Suprapubic skin (tissue), 4 donors: ENCODE measurements at regions not wholly inside any gene's neighbourhood (a gene's known extent, or its start where the extent isn't known, plus 50 kb on each side); places are given as distances from the start of the nearest gene placed in this dataset.

Experiments used
- EP300 ChIP-seq: sonication (generic); formaldehyde crosslinking; IDR thresholded peaks from one replicate; pipeline ENCODE4 v1.6.1; 2017; ENCODE audit warnings: antibody characterized with exemption
- POLR2A ChIP-seq, 2 donors: fragments of 450-650 bp; IDR thresholded peaks; one replicate each; pipeline ENCODE4 v1.6.1; 2017; ENCODE audit warnings: antibody characterized with exemption in 2 of 2, mild to moderate bottlenecking in 2 of 2, moderate library complexity in 2 of 2
- POLR2AphosphoS5 ChIP-seq, 3 donors: sonication (generic); formaldehyde crosslinking; IDR thresholded peaks; one replicate each; pipeline ENCODE4 v1.6.1; 2017; ENCODE audit warnings: antibody characterized with exemption in 3 of 3
- TF ChIP-seq, protein P1 (sequence below), 2 donors: fragments of 200-600 bp in 1 of 2; fragments of 450-650 bp in 1 of 2; sonication (generic) in 1 of 2; IDR thresholded peaks; one replicate each; pipeline ENCODE4 v1.5.1; 2016 to 2019; ENCODE audit warnings: antibody characterized with exemption in 2 of 2, mild to moderate bottlenecking in 1 of 2, moderate library complexity in 1 of 2

DNA sequence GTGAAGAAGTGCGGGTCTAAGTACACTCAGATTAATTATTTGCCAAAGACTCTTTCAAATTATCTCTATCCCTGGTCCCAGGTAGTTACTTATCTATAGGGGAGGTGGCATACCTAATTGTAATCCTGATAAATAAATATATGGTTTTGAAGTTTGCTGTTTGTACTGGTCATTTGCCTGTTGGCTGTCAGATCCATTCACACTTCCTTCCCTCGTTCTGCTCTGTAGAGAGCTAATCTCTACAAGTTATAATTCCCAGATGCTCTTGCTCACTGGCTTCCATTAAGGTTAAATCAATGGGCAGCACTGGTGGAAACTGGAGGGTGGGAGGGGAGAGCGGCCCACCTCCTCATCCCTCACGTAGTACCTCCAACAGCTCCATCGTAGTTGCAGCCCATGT, 447.1 kb downstream of the TXNL1 start:
- TF ChIP-seq, protein P1, sequence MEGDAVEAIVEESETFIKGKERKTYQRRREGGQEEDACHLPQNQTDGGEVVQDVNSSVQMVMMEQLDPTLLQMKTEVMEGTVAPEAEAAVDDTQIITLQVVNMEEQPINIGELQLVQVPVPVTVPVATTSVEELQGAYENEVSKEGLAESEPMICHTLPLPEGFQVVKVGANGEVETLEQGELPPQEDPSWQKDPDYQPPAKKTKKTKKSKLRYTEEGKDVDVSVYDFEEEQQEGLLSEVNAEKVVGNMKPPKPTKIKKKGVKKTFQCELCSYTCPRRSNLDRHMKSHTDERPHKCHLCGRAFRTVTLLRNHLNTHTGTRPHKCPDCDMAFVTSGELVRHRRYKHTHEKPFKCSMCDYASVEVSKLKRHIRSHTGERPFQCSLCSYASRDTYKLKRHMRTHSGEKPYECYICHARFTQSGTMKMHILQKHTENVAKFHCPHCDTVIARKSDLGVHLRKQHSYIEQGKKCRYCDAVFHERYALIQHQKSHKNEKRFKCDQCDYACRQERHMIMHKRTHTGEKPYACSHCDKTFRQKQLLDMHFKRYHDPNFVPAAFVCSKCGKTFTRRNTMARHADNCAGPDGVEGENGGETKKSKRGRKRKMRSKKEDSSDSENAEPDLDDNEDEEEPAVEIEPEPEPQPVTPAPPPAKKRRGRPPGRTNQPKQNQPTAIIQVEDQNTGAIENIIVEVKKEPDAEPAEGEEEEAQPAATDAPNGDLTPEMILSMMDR (IDR thresholded peaks at IDR 0.05), result no peak
- TF ChIP-seq POLR2AphosphoS5 (IDR thresholded peaks at IDR 0.05), result no peak
- no peak for TF ChIP-seq POLR2A (IDR thresholded peaks at IDR 0.05)
- TF ChIP-seq EP300, result no peak
